ENCODE measurements at regions not wholly inside any gene's neighbourhood (a gene's known extent, or its start where the extent isn't known, plus 50 kb on each side); places are given as distances from the start of the nearest gene placed in this dataset.

DNA sequence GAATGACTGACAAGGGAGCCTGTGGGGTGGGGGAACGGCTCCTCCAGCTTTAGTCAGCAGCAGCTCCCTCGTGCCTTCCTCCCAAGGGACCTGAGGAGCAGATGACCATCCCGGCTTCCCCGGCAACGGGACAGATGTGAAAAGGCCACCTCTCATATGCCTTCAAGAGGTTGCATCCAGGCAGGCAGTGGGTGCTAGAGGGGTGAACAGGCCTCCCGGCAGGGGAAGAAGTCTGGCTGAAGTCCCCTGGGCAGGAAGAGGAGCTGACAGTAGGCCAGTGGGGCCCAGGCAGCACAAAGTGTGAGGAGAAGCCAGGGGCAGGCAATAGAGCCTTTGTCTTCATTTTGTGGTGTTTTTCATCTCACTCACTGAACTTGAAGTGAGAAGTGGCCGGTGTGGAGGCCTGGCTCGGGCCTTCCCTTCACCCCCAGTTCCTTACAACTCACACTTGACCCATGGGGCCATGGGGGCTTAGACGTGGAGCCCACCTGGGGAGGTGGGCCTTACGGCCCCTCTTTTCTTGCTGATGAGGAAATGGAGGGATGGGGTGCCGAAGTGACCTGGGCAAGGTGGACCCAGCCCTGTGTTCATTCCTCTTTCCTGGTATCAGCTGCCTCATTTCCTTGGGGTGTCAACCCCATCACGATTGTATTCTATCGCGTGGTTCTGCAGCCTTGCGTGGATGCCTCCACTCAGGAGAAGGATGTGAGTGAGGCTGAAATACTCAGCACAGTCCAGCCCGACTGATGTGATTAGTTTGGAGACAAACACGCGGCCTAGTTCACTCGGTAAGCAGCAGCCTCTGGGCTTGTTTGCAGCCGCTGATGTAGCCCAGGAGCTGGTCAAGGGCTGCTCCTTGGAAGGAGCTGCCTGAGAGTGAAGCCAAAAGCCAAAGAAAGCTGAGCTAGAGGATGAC, 115.5 kb upstream of the ALDH1A3 start:
- no peaks in the 10 kb centered on the region for H3K9me3 ChIP-seq (ENCODE audit: control insufficient read depth, insufficient read depth, low read depth, low read length)
- H3K4me1 ChIP-seq (ENCODE audit: control insufficient read depth, insufficient read depth, low read length), result peaks cover 26% of the 10 kb centered on the region
- no peak overlapping the region for H3K9ac ChIP-seq (ENCODE audit: low read length)

DNA sequence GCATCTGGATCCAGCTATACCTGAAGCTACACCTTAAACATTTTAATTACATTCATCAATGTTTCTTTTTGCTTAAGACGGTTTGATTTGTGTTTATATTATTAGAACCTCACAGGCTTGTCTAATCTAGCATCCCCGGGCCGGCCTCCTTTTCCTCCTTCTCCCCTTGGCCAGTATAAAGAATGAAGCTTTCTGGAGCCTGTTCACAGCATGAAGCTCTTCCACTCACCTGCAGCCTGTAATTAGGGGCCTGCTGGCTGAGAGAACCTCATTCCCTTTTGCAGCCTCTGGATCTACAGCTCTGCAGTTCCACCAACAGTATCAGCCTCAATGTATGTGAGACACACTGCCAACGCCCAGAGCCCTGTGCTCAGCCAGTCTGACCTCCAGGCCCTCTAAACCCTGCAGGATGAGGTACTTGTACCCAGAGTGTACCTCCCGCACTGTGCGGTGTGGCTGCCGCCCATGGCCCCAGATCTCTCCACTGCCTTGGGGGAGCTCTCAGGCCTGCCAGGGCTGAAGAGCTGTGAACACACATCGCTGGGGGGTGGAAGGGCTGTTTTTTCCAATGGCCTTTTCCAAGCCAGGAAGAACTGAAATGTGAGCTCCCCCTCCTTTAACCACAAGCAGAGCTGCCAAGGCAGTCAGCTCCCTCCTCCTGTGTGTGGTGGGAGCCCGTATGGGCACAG, 114.7 kb upstream of the ALDH1A3 start:
- no peak overlapping the region for H3K4me3 ChIP-seq (ENCODE audit: low read depth, low read length)
- peaks cover 18% of the 10 kb centered on the region for H3K4me1 ChIP-seq (ENCODE audit: control insufficient read depth, insufficient read depth, low read length)
- no peaks in the 10 kb centered on the region for H3K9me3 ChIP-seq (ENCODE audit: control insufficient read depth, insufficient read depth, low read depth, low read length)
- H3K27ac ChIP-seq (ENCODE audit: low read depth, low read length), result no peak overlapping the region
- no peak overlapping the region for H3K9ac ChIP-seq (ENCODE audit: low read length)
- H3K36me3 ChIP-seq (ENCODE audit: control insufficient read depth, insufficient read depth, low read length), result no peaks in the 10 kb centered on the region
- no peaks in the 10 kb centered on the region for H3K27me3 ChIP-seq (ENCODE audit: control insufficient read depth, insufficient read depth, low read length)

More for the DNA sequence above, 115.5 kb upstream of the ALDH1A3 start:
- no peaks in the 10 kb centered on the region for H3K27me3 ChIP-seq (ENCODE audit: control insufficient read depth, insufficient read depth, low read length)
- H3K27ac ChIP-seq (ENCODE audit: low read depth, low read length), result no peak overlapping the region
- no peak overlapping the region for H3K4me3 ChIP-seq (ENCODE audit: low read depth, low read length)
- no peaks in the 10 kb centered on the region for H3K36me3 ChIP-seq (ENCODE audit: control insufficient read depth, insufficient read depth, low read length)

DNA sequence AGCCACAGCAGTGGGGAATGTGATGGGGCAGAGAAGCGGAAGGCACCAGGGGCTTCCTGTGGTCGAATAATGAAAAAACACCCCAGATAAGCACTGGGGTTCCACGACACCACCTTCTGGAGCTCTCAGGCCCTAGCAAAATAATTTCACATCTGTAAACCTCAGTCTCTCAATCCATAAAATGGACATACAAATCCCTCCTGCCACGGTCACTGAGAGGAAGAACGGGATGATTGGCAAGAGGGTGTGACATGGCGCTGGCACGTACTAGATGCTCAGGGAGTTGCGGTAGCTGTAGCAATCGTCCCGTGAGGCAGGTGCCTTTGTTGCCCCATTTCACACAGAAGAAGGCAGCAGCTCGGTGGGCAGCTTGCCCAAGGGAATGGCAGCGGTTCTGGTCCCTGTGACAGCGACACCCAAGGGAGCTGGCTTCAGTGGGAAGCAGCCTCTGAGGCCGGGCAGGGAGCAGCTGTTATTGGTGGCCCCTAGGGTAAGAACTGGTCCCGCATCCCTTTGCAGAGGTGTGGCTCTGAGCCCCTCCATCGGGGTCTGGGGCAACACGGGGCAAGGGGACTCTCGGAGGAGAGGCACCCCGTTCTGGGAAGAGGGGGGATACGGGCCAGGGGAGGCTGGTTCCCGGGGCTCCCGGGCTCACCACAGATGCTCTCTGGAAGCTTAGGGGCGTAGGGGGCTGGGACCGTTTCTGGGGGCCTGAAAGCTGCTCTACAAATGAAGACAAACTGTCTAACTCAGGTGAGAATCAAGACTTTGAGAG, 114.0 kb upstream of the ALDH1A3 start:
- Histone ChIP-seq H3K9me3 (ENCODE audit: control insufficient read depth, insufficient read depth, low read depth, low read length) (no peaks in the 10 kb centered on the region), H3K36me3 (ENCODE audit: control insufficient read depth, insufficient read depth, low read length) (no peaks in the 10 kb centered on the region), H3K27me3 (ENCODE audit: control insufficient read depth, insufficient read depth, low read length) (no peaks in the 10 kb centered on the region), H3K4me3 (ENCODE audit: low read depth, low read length) (no peak overlapping the region), H3K27ac (ENCODE audit: low read depth, low read length) (no peak overlapping the region), H3K9ac (ENCODE audit: low read length) (no peak overlapping the region), H3K4me1 (ENCODE audit: control insufficient read depth, insufficient read depth, low read length) (peaks cover 15% of the 10 kb centered on the region)

DNA sequence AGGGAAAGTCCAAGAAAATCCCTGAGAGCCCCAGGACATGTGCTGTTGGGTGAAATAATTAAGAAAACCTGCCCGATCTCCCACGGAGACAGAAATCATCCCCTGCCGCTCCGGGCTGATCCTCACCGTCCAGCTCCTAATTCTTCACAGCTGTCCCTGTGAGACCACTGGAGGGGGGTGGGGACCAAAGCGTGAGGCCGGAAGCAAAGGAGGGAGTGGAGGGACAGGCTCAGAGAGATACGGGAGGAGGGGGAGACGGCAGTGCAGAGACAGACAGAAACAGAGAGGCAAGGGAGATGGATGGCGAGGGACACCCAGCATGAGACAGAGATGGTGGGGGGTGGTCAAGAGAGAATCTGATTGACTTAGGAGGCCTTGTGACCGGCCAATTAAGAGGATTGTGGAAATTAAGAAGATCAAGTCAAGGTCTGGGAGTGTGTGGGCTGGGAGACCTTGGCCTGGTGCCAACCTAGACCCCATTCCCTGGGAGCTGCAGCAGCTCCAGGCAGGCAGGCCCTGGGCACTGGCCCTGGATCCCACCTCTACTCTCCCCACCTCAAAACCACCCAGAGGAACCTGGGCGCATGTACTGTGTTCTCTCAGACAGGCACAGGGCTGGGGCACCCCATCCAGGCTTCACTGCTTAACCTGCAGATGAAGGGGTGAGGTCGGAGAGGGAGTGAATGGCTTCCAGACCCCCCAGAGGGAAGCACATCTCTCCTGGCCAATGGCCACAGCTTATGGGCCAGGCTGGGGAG, 113.2 kb upstream of the ALDH1A3 start:
- Histone ChIP-seq H3K4me3 (ENCODE audit: low read depth, low read length) (no peak overlapping the region), H3K27me3 (ENCODE audit: control insufficient read depth, insufficient read depth, low read length) (no peaks in the 10 kb centered on the region), H3K4me1 (ENCODE audit: control insufficient read depth, insufficient read depth, low read length) (peaks cover 15% of the 10 kb centered on the region), H3K27ac (ENCODE audit: low read depth, low read length) (no peak overlapping the region), H3K36me3 (ENCODE audit: control insufficient read depth, insufficient read depth, low read length) (no peaks in the 10 kb centered on the region), H3K9ac (ENCODE audit: low read length) (no peak overlapping the region), H3K9me3 (ENCODE audit: control insufficient read depth, insufficient read depth, low read depth, low read length) (no peaks in the 10 kb centered on the region)

DNA sequence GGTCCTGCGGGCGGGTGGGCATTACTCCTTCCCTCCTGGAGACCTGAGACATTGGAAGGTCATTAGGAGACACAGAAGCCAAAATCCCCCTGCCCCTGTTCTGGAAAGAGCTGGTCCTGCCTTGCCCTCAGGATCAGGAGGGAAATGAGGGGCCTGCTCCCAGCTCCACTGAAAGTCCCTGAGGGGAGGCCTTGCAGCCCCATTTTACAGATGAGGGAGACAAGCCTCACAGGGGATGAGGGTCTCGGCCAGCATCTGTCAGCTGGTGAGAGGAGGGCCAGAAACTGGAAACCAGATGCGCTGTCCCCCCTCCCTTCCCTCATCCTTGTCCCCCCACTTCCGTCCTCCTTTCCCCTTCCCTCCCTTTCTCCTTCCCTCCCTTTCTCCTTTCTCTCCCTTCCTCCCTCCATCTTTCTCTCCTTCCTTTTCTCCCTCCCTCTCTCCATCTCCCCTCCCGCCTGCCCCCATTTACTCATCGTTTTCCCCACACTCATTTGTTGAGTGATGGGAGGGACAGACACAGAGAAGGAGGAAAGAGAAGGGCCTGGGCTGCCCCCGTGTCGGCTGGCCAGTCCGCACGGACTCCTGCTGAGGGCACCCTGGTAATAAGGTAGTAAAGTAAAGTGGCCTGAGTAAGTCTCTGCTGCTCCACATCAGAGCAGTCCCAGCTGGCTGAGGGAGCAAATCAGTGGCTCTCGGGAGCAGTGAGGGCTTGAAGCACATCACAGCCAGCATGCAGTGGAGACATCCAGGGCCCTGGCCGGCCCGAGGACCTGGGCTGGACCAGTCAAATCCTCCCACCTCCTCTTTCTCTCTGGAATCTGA, 112.4 kb upstream of the ALDH1A3 start:
- no peaks in the 10 kb centered on the region for H3K27me3 ChIP-seq (ENCODE audit: control insufficient read depth, insufficient read depth, low read length)
- no peaks in the 10 kb centered on the region for H3K36me3 ChIP-seq (ENCODE audit: control insufficient read depth, insufficient read depth, low read length)
- H3K9ac ChIP-seq (ENCODE audit: low read length), result no peak overlapping the region
- no peaks in the 10 kb centered on the region for H3K9me3 ChIP-seq (ENCODE audit: control insufficient read depth, insufficient read depth, low read depth, low read length)
- no peak overlapping the region for H3K4me3 ChIP-seq (ENCODE audit: low read depth, low read length)
- peaks cover 11% of the 10 kb centered on the region for H3K4me1 ChIP-seq (ENCODE audit: control insufficient read depth, insufficient read depth, low read length)
- H3K27ac ChIP-seq (ENCODE audit: low read depth, low read length), result no peak overlapping the region

DNA sequence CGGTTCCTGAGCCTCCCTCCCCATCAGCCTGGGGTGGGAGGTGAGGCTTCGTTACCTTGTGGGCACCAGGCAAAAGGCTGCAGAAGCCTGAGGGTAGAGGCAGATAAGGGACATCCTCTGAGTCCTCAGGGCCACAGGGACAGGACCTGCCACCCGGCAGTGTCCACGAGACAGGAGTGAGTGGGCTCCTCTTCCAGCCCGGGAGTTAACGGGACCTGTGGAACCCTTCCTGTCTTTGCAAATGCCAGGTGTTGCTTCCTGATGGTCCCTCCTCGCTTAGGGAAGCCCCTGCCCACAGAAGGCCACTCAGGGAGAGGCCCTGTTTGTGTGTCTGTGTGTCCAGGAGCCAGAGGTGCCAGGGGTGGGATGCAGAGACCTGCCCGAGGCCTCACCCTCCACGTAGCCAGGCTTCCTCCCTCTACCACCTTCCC, 111.1 kb upstream of the ALDH1A3 start:
- no peaks in the 10 kb centered on the region for H3K36me3 ChIP-seq (ENCODE audit: control insufficient read depth, insufficient read depth, low read length)
- no peaks in the 10 kb centered on the region for H3K9me3 ChIP-seq (ENCODE audit: control insufficient read depth, insufficient read depth, low read depth, low read length)

DNA sequence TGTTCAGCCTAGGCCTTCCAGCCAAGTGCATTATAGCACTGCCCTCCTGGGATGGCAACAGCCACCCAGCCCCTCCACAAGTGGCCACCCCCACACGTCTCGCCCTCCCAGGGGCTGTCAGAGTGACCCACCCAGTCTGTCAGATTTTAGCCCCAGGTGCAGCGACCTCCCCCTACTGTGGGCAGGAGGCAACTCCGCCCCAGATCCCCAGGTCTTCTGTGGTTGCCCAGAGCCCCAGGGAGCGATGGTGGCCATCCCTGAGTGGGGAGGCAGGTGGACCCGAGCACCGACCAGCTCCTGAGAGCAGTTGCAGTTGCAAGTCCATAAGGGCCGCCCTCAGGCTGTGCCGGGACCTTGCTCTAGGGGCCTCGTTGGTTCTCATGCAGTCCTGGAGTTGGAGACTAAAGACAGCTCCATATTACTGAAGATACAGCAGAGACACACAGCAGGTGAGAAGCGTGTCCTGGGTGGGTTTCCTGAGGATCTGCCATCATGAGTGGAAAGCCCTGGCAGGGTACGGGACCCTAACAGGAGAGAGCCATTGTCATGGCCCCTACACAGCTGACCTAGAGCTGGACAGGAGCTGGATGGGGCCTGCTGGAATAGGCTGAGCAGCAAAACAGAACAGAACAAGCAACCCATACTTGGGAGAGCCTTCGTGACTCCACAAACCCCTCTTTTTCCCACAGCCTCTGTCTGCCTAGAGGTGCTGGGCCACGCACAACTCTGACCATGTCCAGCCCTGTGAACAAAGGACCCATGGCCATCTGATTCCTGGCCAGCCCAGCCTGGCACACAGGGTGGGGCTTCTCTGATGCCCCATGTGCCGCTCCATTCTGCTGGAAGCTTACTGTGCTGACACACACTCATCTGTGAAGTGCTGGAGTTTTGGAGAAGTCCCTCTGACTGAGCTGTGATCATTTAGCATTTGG, 110.3 kb upstream of the ALDH1A3 start:
- Histone ChIP-seq H3K9ac (ENCODE audit: low read length) (no peak overlapping the region), H3K9me3 (ENCODE audit: control insufficient read depth, insufficient read depth, low read depth, low read length) (no peaks in the 10 kb centered on the region), H3K4me3 (ENCODE audit: low read depth, low read length) (no peak overlapping the region), H3K27ac (ENCODE audit: low read depth, low read length) (no peak overlapping the region), H3K36me3 (ENCODE audit: control insufficient read depth, insufficient read depth, low read length) (no peaks in the 10 kb centered on the region), H3K27me3 (ENCODE audit: control insufficient read depth, insufficient read depth, low read length) (no peaks in the 10 kb centered on the region), H3K4me1 (ENCODE audit: control insufficient read depth, insufficient read depth, low read length) (peaks cover 10% of the 10 kb centered on the region)

More for the DNA sequence above, 111.1 kb upstream of the ALDH1A3 start:
- Histone ChIP-seq H3K4me3 (ENCODE audit: low read depth, low read length) (no peak overlapping the region), H3K27me3 (ENCODE audit: control insufficient read depth, insufficient read depth, low read length) (no peaks in the 10 kb centered on the region), H3K9ac (ENCODE audit: low read length) (no peak overlapping the region), H3K4me1 (ENCODE audit: control insufficient read depth, insufficient read depth, low read length) (peaks cover 10% of the 10 kb centered on the region), H3K27ac (ENCODE audit: low read depth, low read length) (no peak overlapping the region)

DNA sequence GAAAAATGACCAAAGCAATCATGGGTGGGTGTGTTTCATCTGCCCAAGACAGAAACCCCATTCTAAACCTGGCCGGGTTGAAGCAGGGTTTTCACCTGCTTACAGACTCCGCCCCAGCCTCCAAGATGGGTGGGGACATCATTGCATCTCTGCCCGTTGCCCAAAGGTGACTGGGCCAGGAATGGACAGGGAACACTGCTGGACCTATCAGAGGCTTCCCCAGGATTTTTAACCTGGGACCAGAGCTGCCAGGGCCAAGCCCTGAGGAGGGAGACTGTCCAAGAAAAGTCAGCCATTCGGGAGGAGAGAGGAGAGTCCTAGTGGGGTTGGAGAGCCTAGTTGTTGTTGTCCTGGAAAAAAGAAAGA, 109.7 kb upstream of the ALDH1A3 start:
- Histone ChIP-seq H3K9ac (ENCODE audit: low read length) (no peak overlapping the region), H3K27me3 (ENCODE audit: control insufficient read depth, insufficient read depth, low read length) (no peaks in the 10 kb centered on the region), H3K36me3 (ENCODE audit: control insufficient read depth, insufficient read depth, low read length) (no peaks in the 10 kb centered on the region), H3K4me3 (ENCODE audit: low read depth, low read length) (no peak overlapping the region), H3K9me3 (ENCODE audit: control insufficient read depth, insufficient read depth, low read depth, low read length) (peaks cover 2% of the 10 kb centered on the region; the same call in 1 of the 2 replicates), H3K27ac (ENCODE audit: low read depth, low read length) (no peak overlapping the region), H3K4me1 (ENCODE audit: control insufficient read depth, insufficient read depth, low read length) (peaks cover 10% of the 10 kb centered on the region)

Data from HUES6 (cell line).